Smooth muscle cell (in vitro differentiated cells): ENCODE measurements at regions not wholly inside any gene's neighbourhood (a gene's known extent, or its start where the extent isn't known, plus 50 kb on each side); places are given as distances from the start of the nearest gene placed in this dataset.

Source experiments
- DNase-seq: peaks from one replicate; lab custom pipeline; 2025; ENCODE audit not compliant: unreplicated experiment; lab: John Stamatoyannopoulos, UW
- H2AFZ ChIP-seq: fragments of 200-600 bp; sonication (generic); 2 replicates; pipeline ENCODE4 v1.6.0; 2016; ENCODE audit warnings: antibody characterized with exemption, low read depth, mild to moderate bottlenecking
- H3F3A ChIP-seq: fragments of 200-600 bp; sonication (generic); 2 replicates; pipeline ENCODE4 v1.6.0; 2017; ENCODE audit warnings: antibody characterized with exemption, low read depth
- H3K27ac ChIP-seq: fragments of 200-600 bp; sonication (generic); 2 replicates; pipeline ENCODE4 v1.5.1; 2016; ENCODE audit warnings: low read depth, mild to moderate bottlenecking
- H3K27me3 ChIP-seq: fragments of 200-600 bp; sonication (generic); 2 replicates; pipeline ENCODE4 v1.6.1; 2016; ENCODE audit warnings: low read depth, mild to moderate bottlenecking
- H3K36me3 ChIP-seq: fragments of 200-600 bp; sonication (generic); 2 replicates; pipeline ENCODE4 v1.5.1; 2016; ENCODE audit warnings: low read depth
- H3K4me1 ChIP-seq: fragments of 200-600 bp; sonication (generic); 2 replicates; pipeline ENCODE4 v1.5.1; 2016; ENCODE audit warnings: low read depth
- H3K4me2 ChIP-seq: fragments of 200-600 bp; sonication (generic); 2 replicates; pipeline ENCODE4 v1.6.0; 2016; ENCODE audit warnings: mild to moderate bottlenecking
- H3K4me3 ChIP-seq: fragments of 200-600 bp; sonication (generic); 2 replicates; pipeline ENCODE4 v1.5.1; 2016; ENCODE audit warnings: mild to moderate bottlenecking
- H3K79me2 ChIP-seq: fragments of 200-600 bp; sonication (generic); 2 replicates; pipeline ENCODE4 v1.6.0; 2016; ENCODE audit warnings: low read depth, mild to moderate bottlenecking
- H3K9ac ChIP-seq: fragments of 200-600 bp; sonication (generic); 2 replicates; pipeline ENCODE4 v1.6.0; 2016; ENCODE audit warnings: low read depth
- H3K9me3 ChIP-seq: fragments of 200-600 bp; sonication (generic); replicated peaks from 2 replicates; pipeline ENCODE4 v1.5.1; 2016; ENCODE audit warnings: low read depth
- H4K20me1 ChIP-seq: fragments of 200-600 bp; sonication (generic); 2 replicates; pipeline ENCODE4 v1.6.0; 2016; ENCODE audit warnings: low read depth
- WGBS: methylation state at CpG from one replicate; pipeline ENCODE4 v1.1.7; 2016; ENCODE audit warnings: low lambda C conversion rate; 5-methylcytosine and 5-hydroxymethylcytosine counted together
- TF ChIP-seq, protein P1 (sequence below): fragments of 200-600 bp; sonication (generic); IDR thresholded peaks from 2 replicates; pipeline ENCODE4 v1.5.1; 2017; ENCODE audit warnings: borderline replicate concordance, mild to moderate bottlenecking, antibody characterized with exemption; ENCODE audit not compliant: insufficient read depth, poor library complexity, severe bottlenecking

DNA sequence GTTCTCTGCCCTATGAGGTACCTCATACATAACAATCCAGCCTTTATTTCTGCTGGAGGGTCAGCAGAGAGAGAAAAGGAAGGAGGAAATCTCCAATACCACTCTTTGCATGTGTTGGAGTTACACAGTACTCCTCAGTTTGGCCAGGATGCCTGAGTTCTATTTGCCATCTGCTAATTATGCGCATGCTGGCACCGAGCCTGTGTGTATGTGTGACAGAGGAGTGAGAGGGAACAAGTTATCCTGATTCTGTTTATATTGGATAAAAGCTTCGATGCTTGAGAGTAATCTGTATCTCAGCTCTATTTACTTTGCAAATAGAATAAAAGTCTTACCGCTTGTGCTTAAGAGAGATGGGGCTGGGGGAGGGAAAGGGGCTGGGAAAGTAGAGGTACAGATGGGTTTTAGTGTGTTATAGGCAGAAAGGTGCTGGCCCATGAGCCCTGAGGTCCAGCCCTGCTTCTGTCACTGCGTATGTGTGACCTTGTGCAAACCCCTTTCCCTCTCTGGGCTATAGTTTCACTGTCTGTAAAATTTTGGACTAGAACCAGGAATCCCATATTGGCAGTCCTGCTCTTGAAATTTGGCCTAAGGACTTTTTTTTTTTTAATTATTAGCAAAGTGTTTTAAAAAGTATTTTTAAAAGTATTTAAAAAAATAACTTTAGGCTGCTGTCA, 54.5 kb upstream of the PLXNA2 start:
- TF ChIP-seq, protein P1, sequence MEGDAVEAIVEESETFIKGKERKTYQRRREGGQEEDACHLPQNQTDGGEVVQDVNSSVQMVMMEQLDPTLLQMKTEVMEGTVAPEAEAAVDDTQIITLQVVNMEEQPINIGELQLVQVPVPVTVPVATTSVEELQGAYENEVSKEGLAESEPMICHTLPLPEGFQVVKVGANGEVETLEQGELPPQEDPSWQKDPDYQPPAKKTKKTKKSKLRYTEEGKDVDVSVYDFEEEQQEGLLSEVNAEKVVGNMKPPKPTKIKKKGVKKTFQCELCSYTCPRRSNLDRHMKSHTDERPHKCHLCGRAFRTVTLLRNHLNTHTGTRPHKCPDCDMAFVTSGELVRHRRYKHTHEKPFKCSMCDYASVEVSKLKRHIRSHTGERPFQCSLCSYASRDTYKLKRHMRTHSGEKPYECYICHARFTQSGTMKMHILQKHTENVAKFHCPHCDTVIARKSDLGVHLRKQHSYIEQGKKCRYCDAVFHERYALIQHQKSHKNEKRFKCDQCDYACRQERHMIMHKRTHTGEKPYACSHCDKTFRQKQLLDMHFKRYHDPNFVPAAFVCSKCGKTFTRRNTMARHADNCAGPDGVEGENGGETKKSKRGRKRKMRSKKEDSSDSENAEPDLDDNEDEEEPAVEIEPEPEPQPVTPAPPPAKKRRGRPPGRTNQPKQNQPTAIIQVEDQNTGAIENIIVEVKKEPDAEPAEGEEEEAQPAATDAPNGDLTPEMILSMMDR: no peak
- Histone ChIP-seq H3K9ac (no peak overlapping the region), H3K36me3 (no peaks in the 10 kb centered on the region), H3K9me3 (no peaks in the 10 kb centered on the region), H3K27me3 (peaks cover 7% of the 10 kb centered on the region), H3K27ac (no peak overlapping the region), H2AFZ (no peak overlapping the region), H3F3A (no peaks in the 10 kb centered on the region), H3K4me3 (no peak overlapping the region), H3K4me1 (no peaks in the 10 kb centered on the region), H3K4me2 (no peak overlapping the region), H4K20me1 (no peaks in the 10 kb centered on the region), H3K79me2 (no peaks in the 10 kb centered on the region)
- no peak for DNase-seq
- WGBS: 80% methylated on average over 5 of the region's 5 CpGs

DNA sequence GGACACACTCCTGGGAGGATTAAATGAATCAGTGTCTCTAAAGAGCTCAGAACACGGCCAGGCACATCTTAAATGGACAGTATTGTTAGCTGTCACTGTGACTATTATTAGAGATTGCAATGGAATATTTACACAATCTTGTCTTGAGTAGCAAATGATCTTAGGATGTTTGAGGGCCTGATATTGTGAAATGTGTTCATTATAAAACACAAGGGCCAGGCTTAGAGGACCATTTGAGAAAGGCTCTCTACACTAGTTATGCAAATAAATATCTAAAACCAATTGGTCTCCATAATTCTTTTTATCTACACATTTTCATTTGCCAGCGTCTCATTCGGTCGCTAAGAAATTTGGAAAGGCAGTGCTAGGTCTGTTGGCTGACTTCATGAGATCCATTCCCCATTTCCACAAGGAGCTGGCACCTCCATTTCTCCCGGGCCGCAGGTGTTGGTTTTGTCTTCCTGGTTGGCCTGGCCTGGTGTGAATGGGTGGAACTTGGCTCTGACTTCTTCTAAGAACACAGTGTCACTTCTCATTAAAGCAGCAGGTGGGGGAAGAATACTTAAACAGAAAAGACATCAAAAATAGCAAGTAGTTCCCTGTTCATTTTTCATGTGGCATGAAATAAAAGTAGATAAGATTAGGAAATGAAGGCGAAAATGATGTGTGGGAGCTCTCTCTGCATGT, 56.0 kb upstream of the PLXNA2 start:
- H3F3A ChIP-seq: no peaks in the 10 kb centered on the region
- no peak overlapping the region for H2AFZ ChIP-seq
- 90% methylated on average over 7 of the region's 7 CpGs for WGBS
- no peak overlapping the region for H3K4me3 ChIP-seq
- peaks cover 7% of the 10 kb centered on the region for H3K27me3 ChIP-seq
- no peak overlapping the region for H3K9ac ChIP-seq
- H3K79me2 ChIP-seq: no peaks in the 10 kb centered on the region
- H4K20me1 ChIP-seq: no peaks in the 10 kb centered on the region
- DNase-seq: no peak
- H3K36me3 ChIP-seq: no peaks in the 10 kb centered on the region
- TF ChIP-seq, protein P1: no peak
- H3K27ac ChIP-seq: no peak overlapping the region
- H3K9me3 ChIP-seq: no peaks in the 10 kb centered on the region
- H3K4me2 ChIP-seq: no peak overlapping the region
- no peaks in the 10 kb centered on the region for H3K4me1 ChIP-seq

DNA sequence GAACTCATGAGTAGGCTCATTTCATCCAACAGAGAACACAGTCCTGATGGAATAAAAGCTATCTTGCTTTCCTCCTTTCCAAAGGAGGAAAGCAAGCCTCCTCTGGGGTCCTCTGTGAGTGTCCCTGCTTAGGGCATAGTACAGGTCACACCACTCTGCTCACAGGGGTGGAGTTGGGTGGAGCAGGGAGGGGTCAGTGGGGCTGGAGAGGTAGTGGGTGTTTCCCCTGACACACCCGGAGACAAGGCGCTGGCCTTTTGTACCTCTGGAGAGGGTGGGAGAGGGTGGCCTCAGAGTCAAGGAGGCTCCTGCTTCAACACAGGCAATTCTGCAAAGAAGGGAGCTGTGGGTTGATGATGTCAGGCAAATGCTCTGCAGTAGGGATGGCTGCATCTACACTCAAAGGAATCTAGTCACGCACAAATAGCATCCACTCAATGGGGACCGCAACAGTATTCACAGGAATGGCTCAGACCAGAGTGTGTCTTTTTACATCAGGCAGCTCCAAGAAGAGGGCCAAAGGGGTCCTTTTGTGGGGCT, 58.6 kb upstream of the PLXNA2 start:
- Histone ChIP-seq H2AFZ (no peak overlapping the region), H3K9ac (no peak overlapping the region), H3K79me2 (no peaks in the 10 kb centered on the region), H3K9me3 (no peaks in the 10 kb centered on the region), H4K20me1 (no peaks in the 10 kb centered on the region), H3K27me3 (peaks cover 7% of the 10 kb centered on the region), H3K4me1 (no peaks in the 10 kb centered on the region), H3K4me2 (no peak overlapping the region), H3K4me3 (no peak overlapping the region), H3F3A (no peaks in the 10 kb centered on the region), H3K36me3 (no peaks in the 10 kb centered on the region), H3K27ac (no peak overlapping the region)
- DNase-seq: no peak
- TF ChIP-seq, protein P1: no peak
- WGBS: 96% methylated on average over 4 of the region's 4 CpGs
